Activated CD4-positive, alpha-beta T cell treated with anti-CD3 and anti-CD28 coated beads for 36 hours (primary cell): ENCODE measurements at regions not wholly inside any gene's neighbourhood (a gene's known extent, or its start where the extent isn't known, plus 50 kb on each side); places are given as distances from the start of the nearest gene placed in this dataset.
"Not testable (repeated sequence)": the region's sequence is repeated elsewhere in the genome, so short reads cannot be mapped to it uniquely, and the experiment has no call there.

Source experiments
- ATAC-seq: fragments of 200-7000 bp; cut with Tn5 transposase; one replicate; pipeline ENCODE4 v1.10.0; 2021; ENCODE audit warnings: mild to moderate bottlenecking, moderate library complexity
- CTCF ChIA-PET: fragments of 350-600 bp; sonication (Branson Sonifier 250); formaldehyde crosslinking; loops from one replicate; lab custom pipeline; 2021; ENCODE audit warnings: antibody characterized with exemption; lab: Charles Lee
- POLR2A ChIA-PET: fragments of 350-600 bp; sonication (Branson Sonifier 250); formaldehyde crosslinking; loops from one replicate; lab custom pipeline; 2021; ENCODE audit warnings: antibody characterized with exemption, inconsistent platforms; lab: Charles Lee
- DNase-seq: peaks from one replicate; pipeline ENCODE4 v3.0.0-alpha.2; 2020
- H3K27ac Mint-ChIP-seq: one replicate; pipeline ENCODE4 v1.8.0; 2021; ENCODE audit warnings: mixed read lengths
- H3K27me3 Mint-ChIP-seq: one replicate; pipeline ENCODE4 v1.8.0; 2021; ENCODE audit warnings: mixed read lengths
- H3K36me3 Mint-ChIP-seq: one replicate; pipeline ENCODE4 v1.8.0; 2021; ENCODE audit warnings: low read depth, mixed read lengths
- H3K4me1 Mint-ChIP-seq: one replicate; pipeline ENCODE4 v1.8.0; 2021; ENCODE audit warnings: mixed read lengths
- H3K4me3 Mint-ChIP-seq: one replicate; pipeline ENCODE4 v1.8.0; 2021; ENCODE audit warnings: mild to moderate bottlenecking, moderate library complexity, mixed read lengths
- H3K9me3 Mint-ChIP-seq: one replicate; pipeline ENCODE4 v1.8.0; 2021; ENCODE audit warnings: low read depth, mixed read lengths
- intact Hi-C, 2 experiments: fragments of 100-400 bp; cut with DNase I in 1 of 2; cut with micrococcal nuclease in 1 of 2; formaldehyde crosslinking; loops; one replicate each; pipeline versions ENCODE4 v1.14.2 to v1.15.1; 2022 to 2024; cut with DNase I, micrococcal nuclease

GRCh38 chr21:27979446-27979845 lies 1012.6 kb upstream of the ADAMTS5 start:
- ATAC-seq, H3K4me1 Mint-ChIP-seq, H3K9me3 Mint-ChIP-seq, H3K4me3 Mint-ChIP-seq, CTCF ChIA-PET, POLR2A ChIA-PET, DNase-seq, H3K27ac Mint-ChIP-seq, H3K36me3 Mint-ChIP-seq, H3K27me3 Mint-ChIP-seq, intact Hi-C loops: not testable (repeated sequence)

- no peak for ATAC-seq
- Mint-ChIP-seq H3K27me3 (peaks cover 4% of the 10 kb centered on the region), H3K9me3 (peaks cover 5% of the 10 kb centered on the region), H3K27ac (no peak overlapping the region), H3K4me3 (no peak overlapping the region), H3K36me3 (no peaks in the 10 kb centered on the region), H3K4me1 (no peaks in the 10 kb centered on the region)
- ChIA-PET POLR2A (no interaction called here), CTCF (no interaction called here)
- DNase-seq = no peak
- intact Hi-C loops = no loop called here
These were observed 1008.6 kb upstream of the ADAMTS5 start for GRCh38 chr21:27975514-27975913.

GRCh38 chr21:27974152-27974551 lies 1007.3 kb upstream of the ADAMTS5 start:
- H3K4me3 Mint-ChIP-seq, H3K36me3 Mint-ChIP-seq, H3K27me3 Mint-ChIP-seq, H3K9me3 Mint-ChIP-seq, DNase-seq, ATAC-seq, H3K4me1 Mint-ChIP-seq, POLR2A ChIA-PET, intact Hi-C loops, CTCF ChIA-PET, H3K27ac Mint-ChIP-seq: not testable (repeated sequence)

- intact Hi-C loops, H3K4me1 Mint-ChIP-seq, DNase-seq, H3K36me3 Mint-ChIP-seq, POLR2A ChIA-PET, H3K27ac Mint-ChIP-seq, H3K27me3 Mint-ChIP-seq, H3K9me3 Mint-ChIP-seq, ATAC-seq, H3K4me3 Mint-ChIP-seq, CTCF ChIA-PET: not testable (repeated sequence)
These were observed 1001.4 kb upstream of the ADAMTS5 start for GRCh38 chr21:27968240-27968639.

GRCh38 chr21:27954543-27955165 lies 987.8 kb upstream of the ADAMTS5 start:
- H3K4me1 Mint-ChIP-seq = no peaks in the 10 kb centered on the region
- no peaks in the 10 kb centered on the region for H3K9me3 Mint-ChIP-seq
- DNase-seq (no peak), ATAC-seq (no peak)
- no peaks in the 10 kb centered on the region for H3K27me3 Mint-ChIP-seq
- POLR2A ChIA-PET = no interaction called here
- CTCF ChIA-PET = no interaction called here
- H3K36me3 Mint-ChIP-seq = no peaks in the 10 kb centered on the region
- H3K27ac Mint-ChIP-seq = no peak overlapping the region
- H3K4me3 Mint-ChIP-seq = no peak overlapping the region
- intact Hi-C loops = loop anchor here in 1 of 2 experiments (2.0 kb wide), 1 partner anchor 42 kb away; no protein-coding TSS in a partner anchor

- no peaks in the 10 kb centered on the region for H3K27me3 Mint-ChIP-seq
- ChIA-PET CTCF (no interaction called here), POLR2A (no interaction called here)
- no peaks in the 10 kb centered on the region for H3K36me3 Mint-ChIP-seq
- no peak for DNase-seq
- intact Hi-C loops = loop anchor here in 1 of 2 experiments (2.0 kb wide), 1 partner anchor 41 kb away; no protein-coding TSS in a partner anchor
- no peak overlapping the region for H3K4me3 Mint-ChIP-seq
- H3K9me3 Mint-ChIP-seq = no peaks in the 10 kb centered on the region
- H3K4me1 Mint-ChIP-seq = no peaks in the 10 kb centered on the region
- H3K27ac Mint-ChIP-seq = no peak overlapping the region
- ATAC-seq = no peak
These were observed 986.6 kb upstream of the ADAMTS5 start for GRCh38 chr21:27953340-27954045.

- H3K27ac Mint-ChIP-seq, H3K27me3 Mint-ChIP-seq, H3K4me1 Mint-ChIP-seq, H3K9me3 Mint-ChIP-seq, H3K36me3 Mint-ChIP-seq, H3K4me3 Mint-ChIP-seq, DNase-seq, CTCF ChIA-PET, ATAC-seq, intact Hi-C loops, POLR2A ChIA-PET: not testable (repeated sequence)
These were observed 982.2 kb upstream of the ADAMTS5 start for GRCh38 chr21:27949093-27949492.

GRCh38 chr21:27930108-27930767 lies 963.4 kb upstream of the ADAMTS5 start:
- H3K36me3 Mint-ChIP-seq, H3K4me1 Mint-ChIP-seq, ATAC-seq, H3K27ac Mint-ChIP-seq, H3K27me3 Mint-ChIP-seq, H3K4me3 Mint-ChIP-seq, CTCF ChIA-PET, intact Hi-C loops, H3K9me3 Mint-ChIP-seq, DNase-seq, POLR2A ChIA-PET: not testable (repeated sequence)

GRCh38 chr21:27929179-27929578 lies 962.3 kb upstream of the ADAMTS5 start:
- DNase-seq, POLR2A ChIA-PET, H3K4me1 Mint-ChIP-seq, intact Hi-C loops, H3K27ac Mint-ChIP-seq, H3K4me3 Mint-ChIP-seq, H3K9me3 Mint-ChIP-seq, H3K36me3 Mint-ChIP-seq, H3K27me3 Mint-ChIP-seq, ATAC-seq, CTCF ChIA-PET: not testable (repeated sequence)

GRCh38 chr21:27928534-27929115 lies 961.7 kb upstream of the ADAMTS5 start:
- CTCF ChIA-PET, H3K4me1 Mint-ChIP-seq, DNase-seq, H3K27ac Mint-ChIP-seq, H3K27me3 Mint-ChIP-seq, H3K9me3 Mint-ChIP-seq, H3K4me3 Mint-ChIP-seq, ATAC-seq, POLR2A ChIA-PET, H3K36me3 Mint-ChIP-seq, intact Hi-C loops: not testable (repeated sequence)

GRCh38 chr21:27921421-27921820 lies 954.5 kb upstream of the ADAMTS5 start:
- DNase-seq, H3K27ac Mint-ChIP-seq, H3K9me3 Mint-ChIP-seq, H3K36me3 Mint-ChIP-seq, intact Hi-C loops, H3K4me1 Mint-ChIP-seq, H3K27me3 Mint-ChIP-seq, H3K4me3 Mint-ChIP-seq, ATAC-seq, CTCF ChIA-PET, POLR2A ChIA-PET: not testable (repeated sequence)
